ENCODE measurements at regions not wholly inside any gene's neighbourhood (a gene's known extent, or its start where the extent isn't known, plus 50 kb on each side); places are given as distances from the start of the nearest gene placed in this dataset.
A peak's percentile ranks its signal among the peaks of the same experiment; 100 is the strongest.

GRCh38 chr10:104580774-104581675 lies 60.1 kb upstream of the SORCS3 start:
- no peaks in the 10 kb centered on the region for H3K36me3 ChIP-seq
- no peak overlapping the region for H3K4me3 ChIP-seq
- no peaks in the 10 kb centered on the region for H3K9me3 ChIP-seq
- intact Hi-C loops (cut with DNase I) = no loop called here
- H3K4me1 ChIP-seq (ENCODE audit: insufficient read depth) = no peaks in the 10 kb centered on the region
- no peaks in the 10 kb centered on the region for H3K27me3 ChIP-seq
- peak; percentile 35 to 66 (median 54) for DNase-seq
- 34 to 42% (median 40%) methylated on average over 20 of the region's 20 CpGs for WGBS, 3 donors
- no peak overlapping the region for H3K27ac ChIP-seq
- TF ChIP-seq CTCF (IDR thresholded peaks at IDR 0.05) = peak; percentile 17 to 36 (median 22)
- no peak for TF ChIP-seq EP300 (IDR thresholded peaks at IDR 0.05)

- Histone ChIP-seq H3K36me3 (no peaks in the 10 kb centered on the region), H3K27me3 (no peaks in the 10 kb centered on the region), H3K27ac (no peak overlapping the region), H3K9me3 (no peaks in the 10 kb centered on the region), H3K4me3 (no peak overlapping the region), H3K4me1 (ENCODE audit: insufficient read depth) (no peaks in the 10 kb centered on the region)
- TF ChIP-seq EP300 (IDR thresholded peaks at IDR 0.05) = no peak
- TF ChIP-seq CTCF (IDR thresholded peaks at IDR 0.05) = no peak
- no peak for TF ChIP-seq POLR2A (IDR thresholded peaks at IDR 0.05)
- intact Hi-C loops (cut with DNase I) = no loop called here
- 63 to 73% (median 68%) methylated on average over 5 of the region's 5 CpGs for WGBS, 3 donors
- DNase-seq = no peak
Observed at GRCh38 chr10:104581884-104582601, 59.0 kb upstream of the SORCS3 start.

GRCh38 chr10:104582602-104582951 lies 58.5 kb upstream of the SORCS3 start:
- 42 to 50% (median 42%) methylated on average over 4 of the region's 4 CpGs for WGBS, 3 donors
- no peaks in the 10 kb centered on the region for H3K36me3 ChIP-seq
- H3K27me3 ChIP-seq = no peaks in the 10 kb centered on the region
- no peaks in the 10 kb centered on the region for H3K4me1 ChIP-seq (ENCODE audit: insufficient read depth)
- H3K4me3 ChIP-seq = no peak overlapping the region
- intact Hi-C loops (cut with DNase I) = no loop called here
- no peak overlapping the region for H3K27ac ChIP-seq
- H3K9me3 ChIP-seq = no peaks in the 10 kb centered on the region
- DNase-seq = no peak
- TF ChIP-seq POLR2A (IDR thresholded peaks at IDR 0.05) = no peak
- no peak for TF ChIP-seq CTCF (IDR thresholded peaks at IDR 0.05)
- TF ChIP-seq EP300 (IDR thresholded peaks at IDR 0.05) = no peak

- 86 to 93% (median 89%) methylated on average over 1 of the region's 1 CpG for WGBS, 3 donors
- Histone ChIP-seq H3K27me3 (no peaks in the 10 kb centered on the region), H3K36me3 (no peaks in the 10 kb centered on the region), H3K4me1 (ENCODE audit: insufficient read depth) (no peaks in the 10 kb centered on the region), H3K4me3 (no peak overlapping the region), H3K27ac (no peak overlapping the region), H3K9me3 (no peaks in the 10 kb centered on the region)
- intact Hi-C loops (cut with DNase I) = no loop called here
- DNase-seq = no peak
- TF ChIP-seq CTCF (IDR thresholded peaks at IDR 0.05) = no peak
- TF ChIP-seq POLR2A (IDR thresholded peaks at IDR 0.05) = no peak
- no peak for TF ChIP-seq EP300 (IDR thresholded peaks at IDR 0.05)
Observed at GRCh38 chr10:104582966-104583365, 58.1 kb upstream of the SORCS3 start.
